ENCODE measurements at regions not wholly inside any gene's neighbourhood (a gene's known extent, or its start where the extent isn't known, plus 50 kb on each side); places are given as distances from the start of the nearest gene placed in this dataset.

- POLR2A ChIA-PET (ENCODE audit: partially characterized antibody) = no interaction called here
- Mint-ChIP-seq H3K36me3 (no peaks in the 10 kb centered on the region), H3K27me3 (peaks cover 21% of the 10 kb centered on the region in 2 donors), H3K4me1 (no peaks in the 10 kb centered on the region), H3K27ac (no peak overlapping the region), H3K9me3 (peaks cover 0 to 3% (median 0%) of the 10 kb centered on the region in 8 donors), H3K4me3 (no peak overlapping the region)
- intact Hi-C loops (cut with micrococcal nuclease) = no loop called here
- Histone ChIP-seq H3K27ac (ENCODE audit: low read depth, low read length) (no peak overlapping the region), H3K4me3 (ENCODE audit: low read length in 2 of 2) (no peak overlapping the region), H3K27me3 (ENCODE audit: insufficient read depth, low read length) (no peaks in the 10 kb centered on the region), H3K4me1 (ENCODE audit: insufficient read depth, low read length) (no peaks in the 10 kb centered on the region), H3K9me3 (ENCODE audit: control insufficient read depth in 1 of 2, low read length in 2 of 2) (no peaks in the 10 kb centered on the region), H3K36me3 (ENCODE audit: insufficient read depth, low read length) (no peaks in the 10 kb centered on the region)
- CTCF ChIA-PET (ENCODE audit: partially characterized antibody) = no interaction called here
- DNase-seq = no peak
These were observed 164.2 kb upstream of the LHX1 start for GRCh38 chr17:36773039-36773438.

GRCh38 chr17:36777118-36777517 is 160.2 kb upstream of the LHX1 start:
- Histone ChIP-seq H3K36me3 (ENCODE audit: insufficient read depth, low read length) (no peaks in the 10 kb centered on the region), H3K9me3 (ENCODE audit: control insufficient read depth in 1 of 2, low read length in 2 of 2) (no peaks in the 10 kb centered on the region), H3K27me3 (ENCODE audit: insufficient read depth, low read length) (no peaks in the 10 kb centered on the region), H3K4me3 (ENCODE audit: low read length in 2 of 2) (no peak overlapping the region), H3K27ac (ENCODE audit: low read depth, low read length) (no peak overlapping the region), H3K4me1 (ENCODE audit: insufficient read depth, low read length) (no peaks in the 10 kb centered on the region)
- Mint-ChIP-seq H3K9me3 (peaks cover 0 to 3% (median 0%) of the 10 kb centered on the region in 8 donors), H3K4me3 (no peak overlapping the region), H3K27me3 (peaks cover 28 to 40% of the 10 kb centered on the region in 2 donors), H3K36me3 (no peaks in the 10 kb centered on the region), H3K27ac (no peak overlapping the region), H3K4me1 (no peaks in the 10 kb centered on the region)
- POLR2A ChIA-PET (ENCODE audit: partially characterized antibody) = no interaction called here
- DNase-seq = no peak
- intact Hi-C loops (cut with micrococcal nuclease) = no loop called here
- CTCF ChIA-PET (ENCODE audit: partially characterized antibody) = no interaction called here

- Histone ChIP-seq H3K4me3 (ENCODE audit: low read length in 2 of 2) (no peak overlapping the region), H3K9me3 (ENCODE audit: control insufficient read depth in 1 of 2, low read length in 2 of 2) (no peaks in the 10 kb centered on the region), H3K27ac (ENCODE audit: low read depth, low read length) (no peak overlapping the region), H3K4me1 (ENCODE audit: insufficient read depth, low read length) (no peaks in the 10 kb centered on the region), H3K27me3 (ENCODE audit: insufficient read depth, low read length) (no peaks in the 10 kb centered on the region), H3K36me3 (ENCODE audit: insufficient read depth, low read length) (no peaks in the 10 kb centered on the region)
- ChIA-PET POLR2A (ENCODE audit: partially characterized antibody) (no interaction called here), CTCF (ENCODE audit: partially characterized antibody) (no interaction called here)
- no peaks in the 10 kb centered on the region for H3K4me1 Mint-ChIP-seq
- H3K27me3 Mint-ChIP-seq = peaks cover 26 to 44% of the 10 kb centered on the region in 2 donors
- intact Hi-C loops (cut with micrococcal nuclease) = no loop called here
- H3K9me3 Mint-ChIP-seq = peaks cover 0 to 3% (median 0%) of the 10 kb centered on the region in 8 donors
- H3K27ac Mint-ChIP-seq = no peak overlapping the region
- no peak for DNase-seq
- no peak overlapping the region for H3K4me3 Mint-ChIP-seq
- H3K36me3 Mint-ChIP-seq = no peaks in the 10 kb centered on the region
These were observed 158.8 kb upstream of the LHX1 start for GRCh38 chr17:36778448-36778847.

- no peak overlapping the region for H3K4me3 ChIP-seq (ENCODE audit: low read length in 2 of 2)
- intact Hi-C loops (cut with micrococcal nuclease) = no loop called here
- Mint-ChIP-seq H3K4me1 (no peaks in the 10 kb centered on the region), H3K27ac (no peak overlapping the region), H3K4me3 (no peak overlapping the region), H3K27me3 (peaks cover 23 to 47% of the 10 kb centered on the region in 2 donors), H3K9me3 (peaks cover 0 to 3% (median 0%) of the 10 kb centered on the region in 8 donors), H3K36me3 (no peaks in the 10 kb centered on the region)
- H3K27me3 ChIP-seq (ENCODE audit: insufficient read depth, low read length) = no peaks in the 10 kb centered on the region
- no peak for DNase-seq
- POLR2A ChIA-PET (ENCODE audit: partially characterized antibody) = no interaction called here
- H3K27ac ChIP-seq (ENCODE audit: low read depth, low read length) = no peak overlapping the region
- no peaks in the 10 kb centered on the region for H3K36me3 ChIP-seq (ENCODE audit: insufficient read depth, low read length)
- CTCF ChIA-PET (ENCODE audit: partially characterized antibody) = no interaction called here
- H3K9me3 ChIP-seq (ENCODE audit: control insufficient read depth in 1 of 2, low read length in 2 of 2) = no peaks in the 10 kb centered on the region
- H3K4me1 ChIP-seq (ENCODE audit: insufficient read depth, low read length) = no peaks in the 10 kb centered on the region
These were observed 157.7 kb upstream of the LHX1 start for GRCh38 chr17:36779550-36779949.

GRCh38 chr17:36784633-36785032 is 152.6 kb upstream of the LHX1 start:
- POLR2A ChIA-PET (ENCODE audit: partially characterized antibody) = no interaction called here
- CTCF ChIA-PET (ENCODE audit: partially characterized antibody) = interaction anchor here (0.7 kb wide), 1 partner anchor 182 kb away, joined by 3 read pairs; no protein-coding TSS in a partner anchor
- H3K4me1 ChIP-seq (ENCODE audit: insufficient read depth, low read length) = no peaks in the 10 kb centered on the region
- intact Hi-C loops (cut with micrococcal nuclease) = no loop called here
- peaks cover 0 to 7% (median 0%) of the 10 kb centered on the region in 8 donors for H3K9me3 Mint-ChIP-seq
- no peaks in the 10 kb centered on the region for H3K27me3 ChIP-seq (ENCODE audit: insufficient read depth, low read length)
- H3K27ac ChIP-seq (ENCODE audit: low read depth, low read length) = no peak overlapping the region
- no peaks in the 10 kb centered on the region for H3K4me1 Mint-ChIP-seq
- peaks cover 8 to 23% of the 10 kb centered on the region in 2 donors for H3K27me3 Mint-ChIP-seq
- H3K4me3 Mint-ChIP-seq = no peak overlapping the region
- no peak for DNase-seq
- no peaks in the 10 kb centered on the region for H3K36me3 Mint-ChIP-seq
- H3K27ac Mint-ChIP-seq = no peak overlapping the region
- no peak overlapping the region for H3K4me3 ChIP-seq (ENCODE audit: low read length in 2 of 2)
- no peaks in the 10 kb centered on the region for H3K36me3 ChIP-seq (ENCODE audit: insufficient read depth, low read length)
- H3K9me3 ChIP-seq (ENCODE audit: control insufficient read depth in 1 of 2, low read length in 2 of 2) = no peaks in the 10 kb centered on the region

- peaks cover 4% of the 10 kb centered on the region for H3K27me3 ChIP-seq (ENCODE audit: insufficient read depth, low read length)
- no peaks in the 10 kb centered on the region for H3K4me1 ChIP-seq (ENCODE audit: insufficient read depth, low read length)
- no peaks in the 10 kb centered on the region for H3K36me3 ChIP-seq (ENCODE audit: insufficient read depth, low read length)
- CTCF ChIA-PET (ENCODE audit: partially characterized antibody) = no interaction called here
- H3K4me3 ChIP-seq (ENCODE audit: low read length in 2 of 2) = no peak overlapping the region
- no peaks in the 10 kb centered on the region for H3K9me3 ChIP-seq (ENCODE audit: control insufficient read depth in 1 of 2, low read length in 2 of 2)
- Mint-ChIP-seq H3K9me3 (peaks cover 0 to 7% (median 0%) of the 10 kb centered on the region in 8 donors), H3K4me1 (no peaks in the 10 kb centered on the region), H3K27ac (no peak overlapping the region), H3K4me3 (no peak overlapping the region), H3K27me3 (peaks cover 11 to 19% of the 10 kb centered on the region in 2 donors), H3K36me3 (no peaks in the 10 kb centered on the region)
- no peak overlapping the region for H3K27ac ChIP-seq (ENCODE audit: low read depth, low read length)
- intact Hi-C loops (cut with micrococcal nuclease) = no loop called here
- DNase-seq = no peak
- POLR2A ChIA-PET (ENCODE audit: partially characterized antibody) = no interaction called here
These were observed 150.4 kb upstream of the LHX1 start for GRCh38 chr17:36786867-36787266.

- H3K27me3 ChIP-seq (ENCODE audit: insufficient read depth, low read length) = peaks cover 4% of the 10 kb centered on the region
- H3K27me3 Mint-ChIP-seq = peaks cover 9 to 12% of the 10 kb centered on the region in 2 donors
- intact Hi-C loops (cut with micrococcal nuclease) = no loop called here
- H3K9me3 ChIP-seq (ENCODE audit: control insufficient read depth in 1 of 2, low read length in 2 of 2) = no peaks in the 10 kb centered on the region
- no peak overlapping the region for H3K4me3 ChIP-seq (ENCODE audit: low read length in 2 of 2)
- no peak for DNase-seq
- H3K27ac Mint-ChIP-seq = no peak overlapping the region
- ChIA-PET POLR2A (ENCODE audit: partially characterized antibody) (no interaction called here), CTCF (ENCODE audit: partially characterized antibody) (no interaction called here)
- H3K36me3 ChIP-seq (ENCODE audit: insufficient read depth, low read length) = no peaks in the 10 kb centered on the region
- no peak overlapping the region for H3K4me3 Mint-ChIP-seq
- H3K36me3 Mint-ChIP-seq = no peaks in the 10 kb centered on the region
- H3K27ac ChIP-seq (ENCODE audit: low read depth, low read length) = no peak overlapping the region
- no peaks in the 10 kb centered on the region for H3K4me1 Mint-ChIP-seq
- H3K9me3 Mint-ChIP-seq = peaks cover 0 to 3% (median 0%) of the 10 kb centered on the region in 8 donors
- H3K4me1 ChIP-seq (ENCODE audit: insufficient read depth, low read length) = no peaks in the 10 kb centered on the region
These were observed 145.9 kb upstream of the LHX1 start for GRCh38 chr17:36791150-36791941.

Data from CD4-positive, alpha-beta memory T cell (primary cell).